ENCODE measurements at regions not wholly inside any gene's neighbourhood (a gene's known extent, or its start where the extent isn't known, plus 50 kb on each side); places are given as distances from the start of the nearest gene placed in this dataset.
A peak's percentile ranks its signal among the peaks of the same experiment; 100 is the strongest.
"Not testable (repeated sequence)": the region's sequence is repeated elsewhere in the genome, so short reads cannot be mapped to it uniquely, and the experiment has no call there.

GRCh38 chr5:62779010-62779422 lies 200.4 kb downstream of the LRRC70 start:
- DNase-seq (ENCODE audit: low read depth in 2 of 2) = no peak

DNA sequence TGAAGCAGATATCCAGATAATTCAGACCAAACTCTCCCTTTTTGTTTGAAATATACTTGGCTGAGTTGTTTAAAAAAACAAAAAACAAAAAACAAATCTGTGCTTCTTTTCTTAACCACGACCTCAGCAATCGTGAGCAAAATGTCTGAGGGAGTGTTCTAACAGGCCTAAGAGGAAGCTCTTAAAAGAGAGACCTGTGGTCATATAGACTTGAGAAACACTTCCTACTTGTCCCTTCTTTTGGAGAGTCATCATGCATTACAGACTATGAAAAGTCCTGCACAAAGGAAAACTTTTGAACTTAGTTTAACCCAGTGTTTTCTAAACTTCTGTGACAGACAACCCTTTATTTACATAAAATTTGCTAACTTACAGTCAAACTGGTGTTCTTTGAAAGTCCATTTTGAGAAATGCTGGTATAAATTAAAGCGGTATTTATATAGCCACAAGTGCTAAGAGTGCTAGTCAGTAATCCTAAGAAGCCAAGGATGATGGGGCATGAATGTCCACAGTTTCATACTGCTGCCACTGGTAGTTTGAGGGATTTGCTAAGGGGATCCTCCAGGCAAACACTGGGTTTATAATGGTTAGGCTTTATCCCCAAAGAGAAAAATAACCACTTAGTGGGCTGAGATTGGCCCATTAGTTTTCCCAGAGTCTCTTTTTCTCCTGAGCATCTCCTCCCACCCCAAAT lies 199.8 kb downstream of the LRRC70 start:
- DNase-seq (ENCODE audit: low read depth in 2 of 2) = no peak

GRCh38 chr5:62777081-62777480 lies 198.5 kb downstream of the LRRC70 start:
- not testable (repeated sequence) for DNase-seq (ENCODE audit: low read depth in 2 of 2)

DNA sequence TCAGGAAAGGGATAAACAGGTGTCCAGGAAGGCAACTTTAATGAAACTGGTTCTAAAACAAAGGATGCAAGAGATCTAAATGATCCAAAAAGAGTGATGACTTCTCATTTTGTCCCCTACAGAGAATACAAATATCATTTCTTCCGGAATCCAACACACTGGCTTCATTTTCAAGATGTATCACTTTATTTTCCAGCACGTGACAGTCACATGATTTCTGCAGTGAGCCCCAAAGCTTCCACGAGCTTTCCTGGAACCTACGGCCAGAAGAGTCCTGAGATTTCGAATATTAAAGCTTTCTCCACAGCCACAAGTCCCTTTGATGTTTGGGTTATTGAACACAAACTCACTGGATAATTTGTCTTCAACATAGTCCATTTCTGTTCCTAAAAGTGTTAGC lies 198.0 kb downstream of the LRRC70 start:
- DNase-seq (ENCODE audit: low read depth in 2 of 2) = not testable (repeated sequence)

- DNase-seq (ENCODE audit: low read depth in 2 of 2) = no peak
These were observed 194.8 kb downstream of the LRRC70 start for GRCh38 chr5:62773460-62773859.

DNA sequence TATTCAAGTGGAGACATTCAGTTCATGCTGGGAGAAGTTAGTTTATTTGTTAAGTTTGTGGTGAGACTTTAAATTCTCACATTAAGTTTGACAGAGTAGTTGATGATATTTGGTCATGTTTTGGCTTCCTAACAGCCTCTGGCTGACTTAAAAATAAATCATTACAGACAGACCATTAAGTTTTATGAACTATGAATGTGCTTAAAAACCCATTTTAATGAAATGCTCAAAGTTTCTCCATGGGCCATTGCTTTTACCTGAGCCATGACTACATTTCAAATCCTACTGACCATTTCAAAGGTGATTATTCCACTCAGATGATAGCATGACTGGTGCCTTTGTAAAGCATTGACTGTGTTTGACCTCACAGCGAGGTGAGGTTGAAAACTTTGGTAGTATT lies 192.7 kb downstream of the LRRC70 start:
- no peak for DNase-seq (ENCODE audit: low read depth in 2 of 2)

- no peak for DNase-seq (ENCODE audit: low read depth in 2 of 2)
These were observed 189.0 kb downstream of the LRRC70 start for GRCh38 chr5:62767650-62768049.

GRCh38 chr5:62767077-62767476 lies 188.5 kb downstream of the LRRC70 start:
- DNase-seq (ENCODE audit: low read depth in 2 of 2) = no peak

DNA sequence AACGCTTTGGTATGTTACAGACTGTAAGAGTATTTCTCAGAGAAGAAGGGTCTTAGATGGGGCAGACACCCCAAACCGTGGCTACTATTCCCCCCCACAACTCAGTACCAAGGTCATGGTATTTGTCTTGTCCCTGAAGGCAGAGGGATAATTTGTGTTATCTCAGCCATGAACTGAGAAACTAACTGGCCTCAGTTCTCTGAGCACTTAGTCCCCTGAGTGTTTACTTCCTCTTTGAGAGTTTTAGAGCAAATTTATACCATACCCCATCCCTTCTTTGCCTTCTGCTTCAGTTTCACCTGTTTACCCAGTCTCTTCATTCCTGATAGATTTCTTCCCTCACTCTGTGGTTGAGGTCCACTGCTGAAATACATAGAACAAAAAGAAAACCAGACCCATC lies 183.9 kb downstream of the LRRC70 start:
- no peak for DNase-seq (ENCODE audit: low read depth in 2 of 2)

GRCh38 chr5:62757686-62758085 lies 179.1 kb downstream of the LRRC70 start:
- DNase-seq (ENCODE audit: low read depth in 2 of 2) = not testable (repeated sequence)

DNA sequence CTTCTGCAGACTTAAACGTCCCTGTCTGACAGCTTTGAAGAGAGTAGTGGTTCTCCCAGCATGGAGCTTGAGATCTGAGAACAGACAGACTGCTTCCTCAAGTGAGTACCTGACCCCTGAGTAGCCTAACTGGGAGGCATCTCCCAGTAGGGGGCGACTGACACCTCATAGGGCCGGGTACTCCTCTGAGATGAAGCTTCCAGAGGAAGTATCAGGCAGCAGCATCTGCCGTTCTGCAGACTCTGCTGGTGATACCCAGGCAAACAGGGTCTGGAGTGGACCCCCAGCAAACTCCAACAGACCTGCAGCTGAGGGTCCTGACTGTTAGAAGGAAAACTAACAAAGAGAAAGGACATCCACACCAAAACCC lies 174.4 kb downstream of the LRRC70 start:
- not testable (repeated sequence) for DNase-seq (ENCODE audit: low read depth in 2 of 2)

GRCh38 chr5:62752056-62752997 lies 173.7 kb downstream of the LRRC70 start:
- not testable (repeated sequence) for DNase-seq (ENCODE audit: low read depth in 2 of 2)

GRCh38 chr5:62742207-62742606 lies 163.6 kb downstream of the LRRC70 start:
- no peak for DNase-seq (ENCODE audit: low read depth in 2 of 2)

DNA sequence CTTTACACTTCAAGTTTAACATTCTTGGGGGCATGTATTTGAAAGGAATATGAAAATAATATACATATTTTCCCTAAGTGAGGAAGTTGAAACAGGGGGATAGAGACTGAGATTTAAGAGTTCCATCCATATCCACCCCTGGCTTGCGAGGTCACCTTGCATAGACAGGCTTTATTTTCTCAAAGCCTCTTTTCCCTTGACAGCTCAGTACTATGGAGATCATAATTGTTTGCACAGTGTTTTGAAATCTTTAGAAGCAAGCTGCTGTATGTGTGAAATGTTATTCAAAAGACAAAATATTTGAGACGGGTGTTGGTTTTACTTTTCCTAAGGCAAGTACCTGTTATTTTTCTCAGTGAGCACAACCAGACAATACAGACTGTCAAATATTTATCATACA lies 163.1 kb downstream of the LRRC70 start:
- no peak for DNase-seq (ENCODE audit: low read depth in 2 of 2)

DNA sequence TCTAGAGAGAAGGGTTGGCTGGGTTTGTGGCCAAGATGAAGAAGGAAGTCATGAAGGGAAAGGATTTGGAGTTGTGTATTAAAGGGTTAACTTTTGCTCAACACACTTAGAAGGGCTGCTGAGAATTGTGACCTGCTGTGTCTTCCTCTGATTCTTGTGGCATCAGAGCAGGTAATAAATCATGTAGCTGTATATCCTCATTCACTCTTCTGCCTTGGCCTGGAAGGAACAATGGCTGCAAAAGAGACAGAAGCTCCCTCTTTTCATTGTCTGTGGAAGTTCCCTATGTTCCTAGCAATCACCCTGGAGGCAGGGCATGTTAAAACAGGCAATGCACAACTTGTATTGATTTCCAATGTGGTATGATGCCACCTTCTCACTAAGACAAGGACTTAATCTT lies 159.1 kb downstream of the LRRC70 start:
- no peak for DNase-seq (ENCODE audit: low read depth in 2 of 2)

GRCh38 chr5:62732677-62733121 lies 154.1 kb downstream of the LRRC70 start:
- DNase-seq (ENCODE audit: low read depth in 2 of 2) = no peak

DNA sequence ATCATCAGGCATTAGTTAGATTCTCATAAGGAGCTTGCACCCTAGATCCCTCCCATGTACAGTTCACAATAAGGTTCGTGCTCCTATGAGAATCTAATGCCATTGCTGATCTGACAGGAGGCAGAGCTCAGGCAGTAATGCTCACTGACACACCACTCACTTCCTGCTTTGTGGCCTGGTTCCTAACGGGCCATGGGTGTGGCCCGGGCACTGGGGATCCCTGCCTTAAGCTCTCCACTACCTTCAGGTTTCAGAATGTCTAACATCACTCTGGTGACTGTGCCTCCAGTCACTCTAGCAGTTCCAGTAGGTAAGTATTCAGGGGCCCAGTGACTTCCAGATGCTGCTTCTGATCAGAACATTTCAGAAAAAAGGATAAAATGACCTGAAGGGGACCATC lies 152.4 kb downstream of the LRRC70 start:
- no peak for DNase-seq (ENCODE audit: low read depth in 2 of 2)

- no peak for DNase-seq (ENCODE audit: low read depth in 2 of 2)
These were observed 151.1 kb downstream of the LRRC70 start for GRCh38 chr5:62729675-62730074.

DNA sequence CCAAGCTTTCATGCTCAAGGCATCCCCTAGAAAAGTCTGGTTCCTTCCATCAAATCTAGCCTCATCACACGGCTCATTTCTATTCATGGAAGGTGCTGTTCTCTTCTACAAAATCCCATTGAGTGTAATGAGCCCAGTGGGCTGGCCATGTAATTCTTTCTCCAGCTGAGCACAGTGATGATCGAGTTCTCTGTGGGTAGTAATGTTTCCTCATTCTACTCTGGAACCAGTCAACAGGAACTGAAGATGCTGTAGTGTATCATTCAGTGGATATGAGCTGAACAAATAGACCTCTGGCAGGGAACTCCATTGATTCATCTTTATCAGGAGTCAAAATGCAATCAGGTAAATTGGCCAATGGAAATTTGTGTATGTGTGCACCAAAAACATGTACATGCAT lies 149.2 kb downstream of the LRRC70 start:
- DNase-seq (ENCODE audit: low read depth in 2 of 2) = no peak

GRCh38 chr5:62727184-62727583 lies 148.6 kb downstream of the LRRC70 start:
- no peak for DNase-seq (ENCODE audit: low read depth in 2 of 2)

DNA sequence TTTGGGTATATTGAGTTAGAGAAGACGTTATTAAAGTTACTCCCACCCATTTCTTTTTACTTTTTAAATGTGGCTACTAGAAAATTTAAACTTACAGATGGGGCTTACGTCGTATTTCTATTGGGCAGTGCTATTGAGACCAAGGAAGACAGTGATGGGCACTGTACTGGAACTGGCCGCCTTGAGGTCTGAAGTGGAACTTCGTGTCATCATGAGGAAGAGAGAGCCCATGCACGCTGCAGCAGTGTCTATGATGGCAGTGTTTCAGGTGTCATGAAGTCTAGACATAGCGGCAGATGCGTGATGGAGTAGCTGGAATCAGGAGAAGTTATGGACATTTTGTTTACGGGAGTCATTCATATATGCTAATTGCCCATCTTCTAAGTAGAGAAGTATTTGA lies 143.7 kb downstream of the LRRC70 start:
- no peak for DNase-seq (ENCODE audit: low read depth in 2 of 2)

GRCh38 chr5:62720031-62720441 lies 141.4 kb downstream of the LRRC70 start:
- DNase-seq (ENCODE audit: low read depth in 2 of 2) = peak; percentile 1 to 4

Data from stimulated activated CD8-positive, alpha-beta memory T cell treated with anti-CD3 and anti-CD28 coated beads, Interleukin-15, amount 100 ng/mL, for 48 hours (primary cell).